ENCODE measurements at regions not wholly inside any gene's neighbourhood (a gene's known extent, or its start where the extent isn't known, plus 50 kb on each side); places are given as distances from the start of the nearest gene placed in this dataset.

DNA sequence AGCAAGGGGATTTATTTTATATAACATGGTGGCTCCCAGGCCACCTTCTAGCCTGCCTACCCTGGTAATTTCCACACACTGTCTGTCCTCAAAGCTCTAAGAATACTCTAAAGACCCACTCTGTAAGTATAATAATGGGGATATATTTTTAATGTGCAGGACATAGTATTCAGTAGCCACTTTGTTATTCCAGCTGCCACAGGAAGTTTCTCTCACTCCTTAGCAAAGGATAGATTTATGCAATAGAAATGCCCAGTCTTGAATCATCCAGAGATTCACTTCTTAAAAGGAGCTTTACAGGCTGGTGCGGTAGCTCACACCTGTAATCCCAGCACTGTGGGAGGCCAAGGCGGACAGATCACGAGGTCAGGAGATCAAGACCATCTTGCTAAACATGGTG lies 68.4 kb upstream of the LDLRAD3 start:
- TF ChIP-seq, protein P1, sequence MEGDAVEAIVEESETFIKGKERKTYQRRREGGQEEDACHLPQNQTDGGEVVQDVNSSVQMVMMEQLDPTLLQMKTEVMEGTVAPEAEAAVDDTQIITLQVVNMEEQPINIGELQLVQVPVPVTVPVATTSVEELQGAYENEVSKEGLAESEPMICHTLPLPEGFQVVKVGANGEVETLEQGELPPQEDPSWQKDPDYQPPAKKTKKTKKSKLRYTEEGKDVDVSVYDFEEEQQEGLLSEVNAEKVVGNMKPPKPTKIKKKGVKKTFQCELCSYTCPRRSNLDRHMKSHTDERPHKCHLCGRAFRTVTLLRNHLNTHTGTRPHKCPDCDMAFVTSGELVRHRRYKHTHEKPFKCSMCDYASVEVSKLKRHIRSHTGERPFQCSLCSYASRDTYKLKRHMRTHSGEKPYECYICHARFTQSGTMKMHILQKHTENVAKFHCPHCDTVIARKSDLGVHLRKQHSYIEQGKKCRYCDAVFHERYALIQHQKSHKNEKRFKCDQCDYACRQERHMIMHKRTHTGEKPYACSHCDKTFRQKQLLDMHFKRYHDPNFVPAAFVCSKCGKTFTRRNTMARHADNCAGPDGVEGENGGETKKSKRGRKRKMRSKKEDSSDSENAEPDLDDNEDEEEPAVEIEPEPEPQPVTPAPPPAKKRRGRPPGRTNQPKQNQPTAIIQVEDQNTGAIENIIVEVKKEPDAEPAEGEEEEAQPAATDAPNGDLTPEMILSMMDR (IDR thresholded peaks at IDR 0.05): no peak
- TF ChIP-seq EZH2 (IDR thresholded peaks at IDR 0.05): no peak

Measured in neural progenitor cell (in vitro differentiated cells).